Right lobe of liver (tissue), 4 donors: ENCODE measurements at regions not wholly inside any gene's neighbourhood (a gene's known extent, or its start where the extent isn't known, plus 50 kb on each side); places are given as distances from the start of the nearest gene placed in this dataset.

ENCODE experiments used
- CTCF ChIP-seq, 4 donors: fragments of 200-600 bp in 3 of 4; fragments of 450-650 bp in 1 of 4; IDR thresholded peaks; one replicate each; pipeline versions ENCODE4 v1.5.1 to v1.8.0; 2016 to 2022; ENCODE audit warnings: antibody characterized with exemption in 4 of 4, mild to moderate bottlenecking in 2 of 4
- POLR2A ChIP-seq: fragments of 450-650 bp; IDR thresholded peaks from one replicate; pipeline ENCODE4 v1.6.1; 2017; ENCODE audit warnings: antibody characterized with exemption, mild to moderate bottlenecking
- donor health status: DM: no; HTN: no; CAD: no.
- donor health status: DM: no; HTN: no; CAD: no.
- donor health status: DM: no; HTN: yes; CAD: no.

DNA sequence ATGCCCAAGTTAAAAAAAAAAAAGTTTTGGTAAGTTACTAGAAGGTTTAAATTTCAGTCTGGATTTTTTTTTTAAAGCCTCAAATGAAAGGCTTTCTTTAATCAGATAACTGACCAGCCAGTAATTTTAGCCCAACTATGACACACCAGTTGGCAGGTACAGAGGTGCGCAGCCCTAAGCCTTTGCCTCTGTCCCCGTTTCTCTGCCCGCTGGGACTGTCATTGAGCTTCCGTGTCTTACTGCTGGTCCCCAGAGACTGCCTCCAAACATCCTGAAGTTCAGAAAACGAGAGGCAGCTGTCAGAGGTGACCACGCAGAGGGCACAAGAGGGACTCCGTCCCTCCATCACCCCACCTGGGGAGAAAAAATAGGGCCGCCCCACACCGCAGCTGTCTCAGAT lies 118.2 kb downstream of the RPS12 start:
- TF ChIP-seq CTCF (IDR thresholded peaks at IDR 0.05) (no peak), POLR2A (no peak)
